ENCODE measurements at regions not wholly inside any gene's neighbourhood (a gene's known extent, or its start where the extent isn't known, plus 50 kb on each side); places are given as distances from the start of the nearest gene placed in this dataset.

- TF ChIP-seq PATZ1 (CRISPR knock-in tag; IDR thresholded peaks at IDR 0.05; ENCODE audit: borderline replicate concordance): no peak
- TF ChIP-seq CSDC2 (CRISPR knock-in tag; IDR thresholded peaks at IDR 0.05): no peak
- TF ChIP-seq TOX (CRISPR knock-in tag; IDR thresholded peaks at IDR 0.05; ENCODE audit: borderline replicate concordance): no peak
- TF ChIP-seq ARNTL (CRISPR knock-in tag; IDR thresholded peaks at IDR 0.05; ENCODE audit: borderline replicate concordance, low read depth): no peak
- no peak for TF ChIP-seq ZC3H10 (CRISPR knock-in tag; IDR thresholded peaks at IDR 0.05)
- TF ChIP-seq ZNF565 (CRISPR knock-in tag; conservative IDR thresholded peaks at IDR 0.05; ENCODE audit: low read depth): no peak
- no peak for TF ChIP-seq ISL1 (CRISPR knock-in tag; IDR thresholded peaks at IDR 0.05)
- no peak for TF ChIP-seq ZNF8 (CRISPR knock-in tag; IDR thresholded peaks at IDR 0.05)
These were observed 241.1 kb upstream of the ZNF507 start (continued) for GRCh38 chr19:32104153-32104849.

GRCh38 chr19:32104850-32105235 lies 240.6 kb upstream of the ZNF507 start:
- TF ChIP-seq ZFP30 (CRISPR knock-in tag; IDR thresholded peaks at IDR 0.05): no peak
- no peak for TF ChIP-seq ZNF8 (CRISPR knock-in tag; IDR thresholded peaks at IDR 0.05)
- TF ChIP-seq TSHZ2 (CRISPR knock-in tag; IDR thresholded peaks at IDR 0.05): no peak
- TF ChIP-seq ARNTL (CRISPR knock-in tag; IDR thresholded peaks at IDR 0.05; ENCODE audit: borderline replicate concordance, low read depth): no peak
- no peak for TF ChIP-seq RARB (CRISPR knock-in tag; IDR thresholded peaks at IDR 0.05)
- TF ChIP-seq ESRRG (CRISPR knock-in tag; IDR thresholded peaks at IDR 0.05): no peak
- TF ChIP-seq PPARA (CRISPR knock-in tag; IDR thresholded peaks at IDR 0.05; ENCODE audit: borderline replicate concordance): no peak
- TF ChIP-seq ZNF70 (CRISPR knock-in tag; IDR thresholded peaks at IDR 0.05): no peak
- no peak for TF ChIP-seq SNAI2 (CRISPR knock-in tag; IDR thresholded peaks at IDR 0.05)
- TF ChIP-seq BACH2 (CRISPR knock-in tag; IDR thresholded peaks at IDR 0.05; ENCODE audit: borderline replicate concordance): no peak
- no peak for TF ChIP-seq TOX (CRISPR knock-in tag; IDR thresholded peaks at IDR 0.05; ENCODE audit: borderline replicate concordance)
- no peak for TF ChIP-seq GLIS3 (CRISPR knock-in tag; IDR thresholded peaks at IDR 0.05)
- TF ChIP-seq ISL1 (CRISPR knock-in tag; IDR thresholded peaks at IDR 0.05): no peak
- TF ChIP-seq POU6F1 (CRISPR knock-in tag; IDR thresholded peaks at IDR 0.05; ENCODE audit: borderline replicate concordance, low read depth): no peak
- no peak for TF ChIP-seq ZC3H10 (CRISPR knock-in tag; IDR thresholded peaks at IDR 0.05)
- no peak for TF ChIP-seq ZFP3 (CRISPR knock-in tag; IDR thresholded peaks at IDR 0.05)
- no peak for TF ChIP-seq CREB5 (CRISPR knock-in tag; IDR thresholded peaks at IDR 0.05; ENCODE audit: low read depth)
- no peak for ATAC-seq

- no peak for ATAC-seq
- TF ChIP-seq CREB5 (CRISPR knock-in tag; IDR thresholded peaks at IDR 0.05; ENCODE audit: low read depth) (no peak), ZNF8 (CRISPR knock-in tag; IDR thresholded peaks at IDR 0.05) (no peak), ZC3H10 (CRISPR knock-in tag; IDR thresholded peaks at IDR 0.05) (no peak), ESRRG (CRISPR knock-in tag; IDR thresholded peaks at IDR 0.05) (no peak), ZFP3 (CRISPR knock-in tag; IDR thresholded peaks at IDR 0.05) (no peak), TSHZ2 (CRISPR knock-in tag; IDR thresholded peaks at IDR 0.05) (no peak), ZNF565 (CRISPR knock-in tag; conservative IDR thresholded peaks at IDR 0.05; ENCODE audit: low read depth) (no peak), OSR1 (CRISPR knock-in tag; IDR thresholded peaks at IDR 0.05) (no peak), ZFP30 (CRISPR knock-in tag; IDR thresholded peaks at IDR 0.05) (no peak)
These were observed 239.7 kb upstream of the ZNF507 start for GRCh38 chr19:32105527-32106310.
